ENCODE measurements at regions not wholly inside any gene's neighbourhood (a gene's known extent, or its start where the extent isn't known, plus 50 kb on each side); places are given as distances from the start of the nearest gene placed in this dataset.

DNA sequence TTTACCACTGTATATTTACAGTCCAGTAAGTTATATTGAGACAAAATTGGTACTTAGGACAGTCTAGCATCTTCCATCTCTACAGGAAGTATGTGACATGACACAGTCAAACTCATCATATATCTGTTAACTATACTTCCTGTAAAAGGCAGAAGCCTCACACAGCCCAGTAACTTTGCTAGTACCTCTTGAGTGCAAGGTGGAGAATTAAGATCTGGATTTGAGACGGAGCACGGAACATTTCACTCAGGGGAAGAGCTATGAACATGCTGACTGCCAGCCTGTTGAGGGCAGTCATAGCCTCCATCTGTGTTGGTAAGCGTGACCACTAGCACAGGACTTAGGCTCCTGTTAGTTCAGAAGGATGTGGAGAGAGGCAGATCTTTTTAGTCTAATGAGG lies 333.7 kb upstream of the OR4E1 start:
- Histone ChIP-seq H3K27me3 (ENCODE audit: control insufficient read depth in 1 of 2, insufficient read depth in 2 of 2, low read length in 2 of 2) (no peaks in the 10 kb centered on the region), H3K27ac (ENCODE audit: extremely low read length, insufficient read depth, low read length) (no peak overlapping the region), H3K9me3 (ENCODE audit: low read length) (peaks cover 10% of the 10 kb centered on the region; the same call in 1 of the 2 replicates), H3K4me2 (ENCODE audit: low read depth, low read length) (no peak overlapping the region), H3K4me1 (ENCODE audit: insufficient read depth, low read length) (no peaks in the 10 kb centered on the region), H2AFZ (ENCODE audit: low read length) (no peak overlapping the region), H4K20me1 (ENCODE audit: insufficient read depth, low read length) (no peaks in the 10 kb centered on the region), H3K36me3 (replicated peaks in 1 of 2; ENCODE audit: control insufficient read depth in 1 of 2, insufficient read depth in 2 of 2, low read length in 2 of 2) (no peaks in the 10 kb centered on the region), H3K4me3 (replicated peaks in 1 of 3; ENCODE audit: insufficient read depth in 1 of 3, low read depth in 2 of 3, low read length in 3 of 3) (no peak overlapping the region), H3K9ac (ENCODE audit: insufficient read depth, low read depth, low read length) (no peak overlapping the region), H3K79me2 (ENCODE audit: insufficient read depth, low read length) (no peaks in the 10 kb centered on the region)
- WGBS (ENCODE audit: low lambda C conversion rate): 40% methylated on average over 3 of the region's 3 CpGs
- no TSS peak for BruUV-seq (replicated peaks)
- no peak for ATAC-seq
- in situ Hi-C loops (cut with HindIII; ENCODE audit: extremely low pct_ligation_motif_present, low pct_unique_long_range_greater_than_20kb): no loop called here
- no peak for TF ChIP-seq KDM1A (CRISPR knock-in tag; IDR thresholded peaks at IDR 0.05)
- TF ChIP-seq MTA3 (CRISPR knock-in tag; IDR thresholded peaks at IDR 0.05): no peak
- TF ChIP-seq, protein P1, sequence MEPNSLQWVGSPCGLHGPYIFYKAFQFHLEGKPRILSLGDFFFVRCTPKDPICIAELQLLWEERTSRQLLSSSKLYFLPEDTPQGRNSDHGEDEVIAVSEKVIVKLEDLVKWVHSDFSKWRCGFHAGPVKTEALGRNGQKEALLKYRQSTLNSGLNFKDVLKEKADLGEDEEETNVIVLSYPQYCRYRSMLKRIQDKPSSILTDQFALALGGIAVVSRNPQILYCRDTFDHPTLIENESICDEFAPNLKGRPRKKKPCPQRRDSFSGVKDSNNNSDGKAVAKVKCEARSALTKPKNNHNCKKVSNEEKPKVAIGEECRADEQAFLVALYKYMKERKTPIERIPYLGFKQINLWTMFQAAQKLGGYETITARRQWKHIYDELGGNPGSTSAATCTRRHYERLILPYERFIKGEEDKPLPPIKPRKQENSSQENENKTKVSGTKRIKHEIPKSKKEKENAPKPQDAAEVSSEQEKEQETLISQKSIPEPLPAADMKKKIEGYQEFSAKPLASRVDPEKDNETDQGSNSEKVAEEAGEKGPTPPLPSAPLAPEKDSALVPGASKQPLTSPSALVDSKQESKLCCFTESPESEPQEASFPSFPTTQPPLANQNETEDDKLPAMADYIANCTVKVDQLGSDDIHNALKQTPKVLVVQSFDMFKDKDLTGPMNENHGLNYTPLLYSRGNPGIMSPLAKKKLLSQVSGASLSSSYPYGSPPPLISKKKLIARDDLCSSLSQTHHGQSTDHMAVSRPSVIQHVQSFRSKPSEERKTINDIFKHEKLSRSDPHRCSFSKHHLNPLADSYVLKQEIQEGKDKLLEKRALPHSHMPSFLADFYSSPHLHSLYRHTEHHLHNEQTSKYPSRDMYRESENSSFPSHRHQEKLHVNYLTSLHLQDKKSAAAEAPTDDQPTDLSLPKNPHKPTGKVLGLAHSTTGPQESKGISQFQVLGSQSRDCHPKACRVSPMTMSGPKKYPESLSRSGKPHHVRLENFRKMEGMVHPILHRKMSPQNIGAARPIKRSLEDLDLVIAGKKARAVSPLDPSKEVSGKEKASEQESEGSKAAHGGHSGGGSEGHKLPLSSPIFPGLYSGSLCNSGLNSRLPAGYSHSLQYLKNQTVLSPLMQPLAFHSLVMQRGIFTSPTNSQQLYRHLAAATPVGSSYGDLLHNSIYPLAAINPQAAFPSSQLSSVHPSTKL (CRISPR knock-in tag; IDR thresholded peaks at IDR 0.05): no peak
- no peak for TF ChIP-seq ZNF572 (CRISPR knock-in tag; IDR thresholded peaks at IDR 0.05)
- no peak for TF ChIP-seq ZNF354B (CRISPR knock-in tag; IDR thresholded peaks at IDR 0.05)
- no peak for TF ChIP-seq ELF3 (CRISPR knock-in tag; IDR thresholded peaks at IDR 0.05)
- TF ChIP-seq ZNF766 (CRISPR knock-in tag; IDR thresholded peaks at IDR 0.05; ENCODE audit: borderline replicate concordance): no peak
- TF ChIP-seq PLRG1 (conservative IDR thresholded peaks at IDR 0.05): no peak
- ChIA-PET POLR2A (no interaction called here), CTCF (ENCODE audit: low intra/inter-chr PET ratio, low total read pairs) (no interaction called here)
- DNase-seq (ENCODE audit: low spot score): no peak
- no peak for FAIRE-seq
- intact Hi-C loops (cut with micrococcal nuclease; ENCODE audit: unreplicated experiment): no loop called here

Data from HepG2 (cell line).